ENCODE measurements at regions not wholly inside any gene's neighbourhood (a gene's known extent, or its start where the extent isn't known, plus 50 kb on each side); places are given as distances from the start of the nearest gene placed in this dataset.
"Not testable (repeated sequence)": the region's sequence is repeated elsewhere in the genome, so short reads cannot be mapped to it uniquely, and the experiment has no call there.

GRCh38 chr10:118968060-118968459, 61.5 kb upstream of the NANOS1 start:
- DNase-seq: no peak

- no peak for DNase-seq
Measured at GRCh38 chr10:118968482-118968881, 61.0 kb upstream of the NANOS1 start.

- DNase-seq: no peak
Measured at GRCh38 chr10:118969014-118969413, 60.5 kb upstream of the NANOS1 start.

GRCh38 chr10:118970770-118971169, 58.7 kb upstream of the NANOS1 start:
- no peak for DNase-seq

GRCh38 chr10:118971187-118971586, 58.3 kb upstream of the NANOS1 start:
- no peak for DNase-seq

GRCh38 chr10:118971876-118972275, 57.6 kb upstream of the NANOS1 start:
- no peak for DNase-seq

GRCh38 chr10:118973744-118974143, 55.8 kb upstream of the NANOS1 start:
- no peak for DNase-seq

GRCh38 chr10:118974951-118975350, 54.6 kb upstream of the NANOS1 start:
- no peak for DNase-seq

- not testable (repeated sequence) for DNase-seq
Measured at GRCh38 chr10:118976219-118976618, 53.3 kb upstream of the NANOS1 start.

GRCh38 chr10:118977022-118977599, 52.4 kb upstream of the NANOS1 start:
- no peak for DNase-seq

GRCh38 chr10:118977835-118978234, 51.7 kb upstream of the NANOS1 start:
- no peak for DNase-seq

GRCh38 chr10:118978316-118978997, 51.1 kb upstream of the NANOS1 start:
- DNase-seq: no peak

- DNase-seq: no peak
Measured at GRCh38 chr10:118978998-118979350, 50.5 kb upstream of the NANOS1 start.

GRCh38 chr10:118979661-118980060, 49.9 kb upstream of the NANOS1 start:
- no peak for DNase-seq

Data from activated CD8-positive, alpha-beta memory T cell treated with anti-CD3 and anti-CD28 coated beads, Interleukin-2, amount 50 U/mL, for 48 hours (primary cell).